DND-41 (cell line): ENCODE measurements at regions not wholly inside any gene's neighbourhood (a gene's known extent, or its start where the extent isn't known, plus 50 kb on each side); places are given as distances from the start of the nearest gene placed in this dataset.

Source experiments
- ATAC-seq: fragments of 200-7000 bp; cut with Tn5 transposase; 3 replicates; pipeline ENCODE4 v1.9.1; 2021; ENCODE audit warnings: low read depth; ENCODE audit not compliant: insufficient read depth
- DNase-seq: peaks from one replicate; pipeline ENCODE4 v3.0.0-alpha.2; 2020
- H2AFZ ChIP-seq: 2 replicates; pipeline ENCODE4 v1.6.0; 2012; ENCODE audit warnings: low read depth, low read length
- H3K27ac ChIP-seq: 2 replicates; pipeline ENCODE4 v1.5.1; 2012; ENCODE audit warnings: low read length, inconsistent platforms
- H3K27me3 ChIP-seq: fragments of 200-600 bp; sonication (generic); 2 replicates; pipeline ENCODE4 v1.6.0; 2012; ENCODE audit warnings: low read length, mild to moderate bottlenecking, inconsistent platforms; ENCODE audit not compliant: insufficient read depth, poor library complexity
- H3K36me3 ChIP-seq: 2 replicates; pipeline ENCODE4 v1.5.1; 2012; ENCODE audit warnings: low read length, inconsistent platforms; ENCODE audit not compliant: insufficient read depth
- H3K4me1 ChIP-seq: 2 replicates; pipeline ENCODE4 v1.5.1; 2012; ENCODE audit warnings: mild to moderate bottlenecking, low read length; ENCODE audit not compliant: insufficient read depth
- H3K4me2 ChIP-seq: 2 replicates; pipeline ENCODE4 v1.6.0; 2012; ENCODE audit warnings: mild to moderate bottlenecking, moderate library complexity, low read length, inconsistent platforms; ENCODE audit not compliant: insufficient read depth
- H3K4me3 ChIP-seq, 2 experiments: fragments of 200-600 bp in 1 of 2; shearing (Covaris generic) in 1 of 2; 2 replicates each; pipeline ENCODE4 v1.5.1; 2012 to 2016; ENCODE audit warnings: inconsistent platforms in 2 of 2, low read length in 2 of 2, mild to moderate bottlenecking in 2 of 2, low read depth in 1 of 2, moderate library complexity in 1 of 2
- H3K79me2 ChIP-seq: 2 replicates; pipeline ENCODE4 v1.6.0; 2012; ENCODE audit warnings: low read length, inconsistent platforms; ENCODE audit not compliant: insufficient read depth
- H3K9ac ChIP-seq: 2 replicates; pipeline ENCODE4 v1.6.0; 2012; ENCODE audit warnings: low read depth, mild to moderate bottlenecking, inconsistent platforms, low read length, moderate library complexity
- H3K9me3 ChIP-seq: 2 replicates; pipeline ENCODE4 v1.5.1; 2012; ENCODE audit warnings: low read length, moderate library complexity, mild to moderate bottlenecking, inconsistent platforms; ENCODE audit not compliant: insufficient read depth, severe bottlenecking
- H4K20me1 ChIP-seq: 2 replicates; pipeline ENCODE4 v1.6.0; 2012; ENCODE audit warnings: low read length; ENCODE audit not compliant: insufficient read depth
- EZH2 ChIP-seq: IDR thresholded peaks from 3 replicates; pipeline ENCODE4 v1.6.1; 2012; ENCODE audit warnings: borderline replicate concordance, low read depth, mild to moderate bottlenecking, moderate library complexity, low read length, inconsistent platforms; ENCODE audit not compliant: severe bottlenecking
- TF ChIP-seq, protein P1 (sequence below): IDR thresholded peaks from 2 replicates; pipeline ENCODE4 v1.5.1; 2012; ENCODE audit warnings: borderline replicate concordance, low read length, moderate library complexity, mild to moderate bottlenecking; ENCODE audit not compliant: poor library complexity, severe bottlenecking; ENCODE audit errors: extremely low read depth

- no peak overlapping the region for H3K9ac ChIP-seq
- H3K27me3 ChIP-seq: no peaks in the 10 kb centered on the region
- H3K4me2 ChIP-seq: no peak overlapping the region
- no peak overlapping the region for H3K4me3 ChIP-seq
- H3K36me3 ChIP-seq: no peaks in the 10 kb centered on the region
- H4K20me1 ChIP-seq: no peaks in the 10 kb centered on the region
- TF ChIP-seq, protein P1, sequence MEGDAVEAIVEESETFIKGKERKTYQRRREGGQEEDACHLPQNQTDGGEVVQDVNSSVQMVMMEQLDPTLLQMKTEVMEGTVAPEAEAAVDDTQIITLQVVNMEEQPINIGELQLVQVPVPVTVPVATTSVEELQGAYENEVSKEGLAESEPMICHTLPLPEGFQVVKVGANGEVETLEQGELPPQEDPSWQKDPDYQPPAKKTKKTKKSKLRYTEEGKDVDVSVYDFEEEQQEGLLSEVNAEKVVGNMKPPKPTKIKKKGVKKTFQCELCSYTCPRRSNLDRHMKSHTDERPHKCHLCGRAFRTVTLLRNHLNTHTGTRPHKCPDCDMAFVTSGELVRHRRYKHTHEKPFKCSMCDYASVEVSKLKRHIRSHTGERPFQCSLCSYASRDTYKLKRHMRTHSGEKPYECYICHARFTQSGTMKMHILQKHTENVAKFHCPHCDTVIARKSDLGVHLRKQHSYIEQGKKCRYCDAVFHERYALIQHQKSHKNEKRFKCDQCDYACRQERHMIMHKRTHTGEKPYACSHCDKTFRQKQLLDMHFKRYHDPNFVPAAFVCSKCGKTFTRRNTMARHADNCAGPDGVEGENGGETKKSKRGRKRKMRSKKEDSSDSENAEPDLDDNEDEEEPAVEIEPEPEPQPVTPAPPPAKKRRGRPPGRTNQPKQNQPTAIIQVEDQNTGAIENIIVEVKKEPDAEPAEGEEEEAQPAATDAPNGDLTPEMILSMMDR: no peak
- TF ChIP-seq EZH2: no peak
- H3K27ac ChIP-seq: no peak overlapping the region
- DNase-seq: no peak
- ATAC-seq: no peak
- no peak overlapping the region for H2AFZ ChIP-seq
- no peaks in the 10 kb centered on the region for H3K79me2 ChIP-seq
- no peaks in the 10 kb centered on the region for H3K4me1 ChIP-seq
- H3K9me3 ChIP-seq: no peaks in the 10 kb centered on the region
These were observed 659.4 kb downstream of the MED13L start for GRCh38 chr12:115618105-115618504.

DNA sequence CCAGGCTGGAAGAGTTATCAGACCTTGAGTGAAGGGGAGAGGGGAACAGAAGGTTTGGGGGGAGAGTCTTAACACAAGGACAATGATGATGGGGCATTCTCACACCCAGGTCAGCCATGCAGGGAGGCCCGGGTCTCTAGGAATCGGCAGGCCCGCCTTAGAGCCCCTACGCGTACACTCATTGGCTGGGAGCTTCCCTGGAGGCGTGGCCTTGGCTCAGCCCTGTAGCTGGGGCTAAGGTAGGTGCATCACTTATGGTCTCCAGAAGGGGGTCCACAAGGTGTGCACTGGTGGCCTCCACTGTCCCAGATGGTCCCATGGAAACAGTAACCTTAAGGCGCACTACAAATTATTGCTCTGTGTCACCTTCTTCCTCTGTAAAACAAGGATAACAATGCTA, 660.1 kb downstream of the MED13L start:
- Histone ChIP-seq H3K4me2 (no peak overlapping the region), H3K4me1 (no peaks in the 10 kb centered on the region), H2AFZ (no peak overlapping the region), H3K79me2 (no peaks in the 10 kb centered on the region), H3K27me3 (no peaks in the 10 kb centered on the region), H3K27ac (no peak overlapping the region), H4K20me1 (no peaks in the 10 kb centered on the region), H3K36me3 (no peaks in the 10 kb centered on the region), H3K9me3 (no peaks in the 10 kb centered on the region), H3K9ac (no peak overlapping the region), H3K4me3 (no peak overlapping the region)
- TF ChIP-seq, protein P1: no peak
- TF ChIP-seq EZH2: no peak
- DNase-seq (no peak), ATAC-seq (no peak)

GRCh38 chr12:115611477-115611876, 666.0 kb downstream of the MED13L start:
- Histone ChIP-seq H3K4me2 (no peak overlapping the region), H3K4me1 (no peaks in the 10 kb centered on the region), H3K27ac (no peak overlapping the region), H3K4me3 (no peak overlapping the region), H2AFZ (no peak overlapping the region), H3K36me3 (no peaks in the 10 kb centered on the region), H3K9me3 (no peaks in the 10 kb centered on the region), H3K79me2 (no peaks in the 10 kb centered on the region), H3K9ac (no peak overlapping the region), H3K27me3 (no peaks in the 10 kb centered on the region), H4K20me1 (no peaks in the 10 kb centered on the region)
- ATAC-seq: no peak
- no peak for TF ChIP-seq EZH2
- TF ChIP-seq, protein P1: no peak
- no peak for DNase-seq

DNA sequence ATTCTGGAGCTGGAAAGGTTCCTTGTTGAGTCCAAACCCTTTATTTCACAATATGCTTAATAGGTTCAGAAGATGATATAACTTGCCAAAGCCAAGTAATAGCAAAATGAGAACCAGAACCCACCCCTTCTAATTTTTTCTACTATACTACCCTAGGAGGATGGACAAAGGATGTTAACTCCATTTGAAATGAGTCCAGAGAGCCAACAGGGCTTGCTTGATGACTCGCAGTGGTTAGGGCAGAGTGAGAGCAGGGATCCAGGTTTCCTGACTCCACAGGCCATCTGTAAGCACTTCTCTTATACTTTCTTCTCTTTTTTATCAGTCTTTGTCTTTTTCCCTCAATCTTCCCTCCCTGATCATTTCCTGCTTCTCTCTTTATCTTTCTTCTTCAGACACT, 668.1 kb downstream of the MED13L start:
- no peak for ATAC-seq
- no peak overlapping the region for H3K27ac ChIP-seq
- H4K20me1 ChIP-seq: no peaks in the 10 kb centered on the region
- H3K36me3 ChIP-seq: no peaks in the 10 kb centered on the region
- no peak overlapping the region for H3K4me2 ChIP-seq
- H3K27me3 ChIP-seq: no peaks in the 10 kb centered on the region
- H3K9me3 ChIP-seq: no peaks in the 10 kb centered on the region
- no peak for TF ChIP-seq EZH2
- TF ChIP-seq, protein P1: no peak
- H3K4me3 ChIP-seq: no peak overlapping the region
- no peak overlapping the region for H2AFZ ChIP-seq
- DNase-seq: no peak
- no peaks in the 10 kb centered on the region for H3K4me1 ChIP-seq
- H3K9ac ChIP-seq: no peak overlapping the region
- no peaks in the 10 kb centered on the region for H3K79me2 ChIP-seq
